HUDEP-2 (cell line): ENCODE measurements at regions not wholly inside any gene's neighbourhood (a gene's known extent, or its start where the extent isn't known, plus 50 kb on each side); places are given as distances from the start of the nearest gene placed in this dataset.
"Not testable (repeated sequence)": the region's sequence is repeated elsewhere in the genome, so short reads cannot be mapped to it uniquely, and the experiment has no call there.

ENCODE experiments used
- DNase-seq, 76 experiments: peaks; one replicate each; lab custom pipeline; 2025; ENCODE audit not compliant: unreplicated experiment in 76 of 76; lab: John Stamatoyannopoulos, UW

DNA sequence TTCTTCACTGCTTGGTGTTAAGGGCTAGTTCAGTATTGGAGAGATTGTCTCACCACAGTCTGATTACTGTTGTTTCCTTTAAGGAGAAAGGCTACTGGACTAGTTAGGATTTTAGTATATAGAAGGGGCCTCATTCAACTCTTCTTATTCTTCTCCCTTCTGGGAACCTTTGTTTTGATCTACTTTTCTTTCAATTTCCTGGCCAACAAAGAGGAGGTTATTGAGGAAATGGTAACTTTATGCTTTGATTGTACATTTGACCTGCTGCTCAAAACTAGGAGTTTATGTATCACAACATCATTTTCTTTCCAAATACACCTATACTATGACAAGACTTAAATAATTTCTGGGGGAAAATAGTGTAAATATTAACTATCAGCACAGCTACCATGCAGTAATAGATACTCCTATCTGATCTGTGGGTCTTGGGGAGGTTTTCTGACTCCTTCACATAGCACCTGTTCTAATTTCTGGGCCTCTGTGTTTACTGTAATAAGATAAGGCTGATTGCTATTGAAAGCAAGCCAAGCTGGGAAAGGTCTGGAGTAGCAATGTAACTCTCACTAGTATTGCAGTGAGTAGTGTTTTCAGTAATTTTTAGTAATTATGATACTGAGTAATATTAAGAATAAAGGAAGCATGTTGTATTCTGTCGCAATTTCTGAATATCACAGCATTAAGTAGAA lies 395.3 kb downstream of the NUP35 start:
- no peak for DNase-seq

DNA sequence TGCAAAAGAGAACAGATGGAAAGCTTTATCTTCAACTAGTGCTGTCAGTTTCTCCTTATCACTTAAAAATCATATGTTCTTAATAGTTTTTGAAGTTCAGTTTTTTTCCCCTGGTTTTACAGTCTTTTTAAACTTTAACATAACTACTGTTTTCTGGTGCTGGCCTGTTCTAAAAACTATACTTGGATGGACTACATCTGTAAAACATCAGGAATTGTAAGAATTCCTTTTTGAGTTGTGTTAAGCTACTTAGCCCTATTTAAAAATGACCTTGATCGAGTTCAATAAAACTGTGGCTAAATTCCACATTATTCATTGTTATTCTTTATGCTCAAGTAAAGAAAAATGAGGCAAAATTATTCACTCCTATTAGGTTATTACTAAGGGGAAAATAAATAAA lies 397.7 kb downstream of the NUP35 start:
- no peak for DNase-seq

DNA sequence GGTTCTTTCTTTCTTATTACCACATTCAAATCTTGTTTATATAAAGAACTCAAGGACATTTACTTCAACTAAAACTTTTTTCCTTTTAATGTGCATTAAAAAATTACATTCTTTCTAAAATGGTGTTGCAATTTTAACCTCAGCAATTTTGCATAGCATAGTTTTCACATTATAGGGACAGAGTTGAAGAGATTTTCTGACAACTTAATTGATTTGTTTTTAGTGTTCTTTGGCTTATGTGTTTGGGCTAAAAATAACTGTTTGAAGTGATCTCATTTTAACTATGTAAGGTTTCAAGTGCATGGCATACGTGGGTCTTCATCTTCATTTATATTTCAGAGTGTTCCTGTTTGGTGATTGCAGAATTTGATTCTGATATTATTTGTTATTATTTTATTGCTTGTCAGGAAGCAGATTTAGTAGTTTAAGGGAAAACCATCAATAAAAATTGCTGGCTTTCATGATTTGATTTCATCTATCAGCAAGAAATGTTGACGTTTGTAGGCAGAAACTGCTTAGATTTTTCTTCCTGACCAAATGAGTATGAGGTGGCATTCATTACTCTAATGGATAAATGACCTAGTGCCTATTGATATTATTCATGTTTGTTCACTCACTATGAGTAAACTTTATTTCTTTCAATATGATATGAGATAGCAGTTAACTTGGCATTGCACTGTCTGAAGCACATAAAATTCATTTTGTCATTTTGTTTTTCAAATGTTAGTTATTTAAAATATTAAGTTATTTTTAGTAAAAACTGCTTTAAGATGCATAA lies 398.4 kb downstream of the NUP35 start:
- DNase-seq, result no peak

DNA sequence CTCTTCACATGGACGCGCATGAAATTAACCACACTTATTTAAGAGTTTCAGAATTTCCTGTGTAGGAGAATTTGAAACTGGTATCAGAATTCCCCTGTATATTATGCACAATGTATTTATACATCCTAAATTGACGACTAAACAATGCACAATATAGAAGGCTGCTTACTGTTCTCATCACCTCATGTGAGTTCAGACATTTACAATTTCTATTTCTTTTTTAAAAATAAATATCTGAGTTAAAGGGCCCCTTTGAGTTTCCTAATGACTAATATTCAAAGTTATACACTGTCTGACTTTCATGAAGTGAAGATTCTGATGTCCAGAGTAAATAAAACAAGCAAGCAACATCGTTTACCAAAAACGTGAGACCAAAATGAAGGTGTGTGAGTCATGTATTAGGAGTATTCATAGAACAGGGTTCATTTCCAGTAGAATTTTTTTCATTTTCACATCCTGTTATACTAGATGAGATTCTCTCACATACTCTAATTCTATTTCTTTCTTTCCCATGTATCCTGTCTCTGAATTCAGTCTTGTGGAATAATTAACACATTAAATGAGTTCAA lies 406.2 kb downstream of the NUP35 start:
- no peak for DNase-seq

DNA sequence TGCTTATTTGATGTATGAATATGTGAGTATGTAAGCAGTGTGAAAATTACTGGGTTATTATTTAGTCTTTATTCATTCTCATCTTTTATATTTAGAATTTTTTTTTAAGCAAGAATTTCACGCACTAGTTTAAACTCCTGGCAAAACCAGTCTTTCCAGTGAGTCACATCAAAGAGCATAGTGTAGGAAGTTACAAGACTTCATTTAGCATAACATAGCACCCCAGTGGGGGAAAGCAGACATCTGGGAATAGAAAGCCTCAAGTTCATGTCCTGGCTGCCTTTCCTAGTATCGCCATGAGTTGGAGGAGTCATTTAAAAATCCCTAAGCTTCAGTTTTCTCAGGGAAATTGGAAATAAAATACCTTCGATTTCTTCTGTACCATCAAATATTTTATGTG lies 408.3 kb downstream of the NUP35 start:
- DNase-seq, result no peak

DNA sequence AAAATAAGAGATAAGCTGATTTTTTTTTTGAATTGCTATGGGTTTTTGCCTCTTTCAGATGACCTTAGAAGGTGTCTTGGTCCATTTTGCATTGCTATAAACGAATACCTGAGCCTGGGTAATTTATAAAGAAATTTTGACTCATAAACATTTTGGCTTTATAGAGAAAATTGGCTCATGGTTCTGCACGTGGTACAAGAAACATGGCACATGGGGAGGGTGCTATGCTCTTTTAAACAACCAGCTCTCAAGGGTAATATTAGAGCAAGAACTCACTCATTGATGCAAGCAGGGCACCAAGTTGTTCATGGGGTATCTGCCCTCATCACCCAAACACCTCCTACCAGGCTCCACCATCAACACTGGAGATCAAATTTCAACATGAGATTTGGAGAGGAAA lies 408.8 kb downstream of the NUP35 start:
- DNase-seq, result no peak

DNA sequence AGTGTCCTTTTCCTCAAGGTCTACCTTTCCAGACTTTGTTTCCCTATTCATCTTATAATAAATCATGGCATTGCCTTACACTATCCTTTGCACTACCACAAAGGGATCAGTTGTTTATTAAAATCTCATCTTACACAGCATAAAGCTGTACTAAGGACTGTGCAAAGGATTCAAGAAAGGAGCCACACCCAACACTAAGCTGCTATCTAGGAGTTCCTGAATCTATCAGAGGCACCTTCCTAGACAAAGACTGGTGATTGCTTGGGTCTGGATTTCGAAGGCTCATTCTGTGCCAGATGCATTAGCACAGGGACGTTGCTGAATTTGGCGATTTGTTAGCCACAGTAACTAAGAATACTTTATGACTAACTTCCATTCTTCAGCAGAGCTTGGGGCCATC lies 412.0 kb downstream of the NUP35 start:
- no peak for DNase-seq

DNA sequence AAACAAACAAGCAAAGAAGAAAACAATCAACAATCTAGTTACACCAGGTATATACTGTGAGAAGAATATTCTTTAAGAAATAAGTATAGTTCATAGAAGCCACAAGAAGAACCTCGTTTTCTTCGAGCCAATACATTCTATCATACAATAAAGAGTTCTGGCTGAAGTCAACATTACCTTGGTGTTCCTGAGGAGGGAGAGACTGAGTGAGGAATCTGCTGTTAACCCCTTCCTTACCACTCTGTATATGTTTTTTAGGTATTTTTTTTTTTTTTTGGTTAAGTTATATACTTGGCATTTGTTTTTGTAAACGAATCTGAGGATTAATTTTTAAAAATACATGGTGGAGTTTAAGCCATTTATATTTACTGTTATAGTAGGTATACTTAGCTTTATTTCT lies 412.5 kb downstream of the NUP35 start:
- no peak for DNase-seq

DNA sequence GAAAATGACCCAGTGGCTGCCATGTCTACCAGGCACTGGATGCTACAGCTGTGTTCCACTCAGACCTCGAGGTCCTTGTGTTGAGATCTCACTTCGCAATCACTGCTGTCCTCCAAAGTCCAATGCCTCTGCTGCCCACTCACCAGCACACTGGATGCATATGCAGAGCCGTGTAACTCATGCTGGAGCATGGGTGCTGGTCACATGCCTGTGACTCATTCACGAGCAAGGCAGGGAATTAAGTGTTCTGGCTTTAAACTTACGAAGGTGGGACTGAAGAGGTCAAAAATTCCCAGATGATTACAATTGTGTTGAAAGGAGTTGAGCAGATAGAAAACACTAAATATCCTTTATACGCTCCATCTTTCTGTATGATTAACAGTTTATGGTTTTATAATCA lies 417.5 kb downstream of the NUP35 start:
- no peak for DNase-seq

DNA sequence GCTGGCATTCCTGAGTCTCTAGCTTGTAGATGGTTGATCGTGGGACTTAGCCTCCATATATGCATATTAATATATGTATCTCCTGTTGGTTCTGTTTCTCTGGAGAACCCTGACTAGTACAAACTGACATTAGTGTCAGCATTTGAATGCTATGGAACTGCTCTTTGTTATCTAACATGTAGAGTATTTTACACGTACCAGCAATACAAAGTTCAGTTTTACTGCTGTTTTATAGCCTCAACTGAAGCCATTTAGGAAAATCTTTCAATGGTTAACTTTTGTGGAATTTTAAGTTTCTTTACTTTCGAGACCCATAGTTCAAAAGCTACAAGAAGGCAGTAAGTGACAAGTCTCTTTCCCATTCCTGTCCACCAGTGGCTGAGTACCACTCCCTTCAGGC lies 418.4 kb downstream of the NUP35 start:
- no peak for DNase-seq

DNA sequence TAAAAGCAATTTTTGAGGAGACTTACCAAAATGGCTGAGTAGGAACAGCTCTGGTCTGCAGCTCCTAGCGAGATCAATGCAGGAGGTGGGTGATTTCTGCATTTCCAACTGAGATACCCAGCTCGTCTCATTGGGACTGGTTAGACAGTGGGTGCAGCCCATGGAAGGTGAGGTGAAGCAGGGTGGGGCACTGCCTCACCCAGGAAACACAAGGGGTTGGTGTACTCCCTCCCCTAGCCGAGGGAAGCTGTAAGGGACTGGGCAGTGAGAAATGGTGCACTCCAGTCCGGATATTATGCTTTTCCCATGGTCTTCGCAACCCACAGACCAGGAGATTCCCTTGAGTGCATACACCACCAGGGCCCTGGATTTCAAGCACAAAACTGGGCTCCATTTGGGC lies 419.0 kb downstream of the NUP35 start:
- no peak for DNase-seq

DNA sequence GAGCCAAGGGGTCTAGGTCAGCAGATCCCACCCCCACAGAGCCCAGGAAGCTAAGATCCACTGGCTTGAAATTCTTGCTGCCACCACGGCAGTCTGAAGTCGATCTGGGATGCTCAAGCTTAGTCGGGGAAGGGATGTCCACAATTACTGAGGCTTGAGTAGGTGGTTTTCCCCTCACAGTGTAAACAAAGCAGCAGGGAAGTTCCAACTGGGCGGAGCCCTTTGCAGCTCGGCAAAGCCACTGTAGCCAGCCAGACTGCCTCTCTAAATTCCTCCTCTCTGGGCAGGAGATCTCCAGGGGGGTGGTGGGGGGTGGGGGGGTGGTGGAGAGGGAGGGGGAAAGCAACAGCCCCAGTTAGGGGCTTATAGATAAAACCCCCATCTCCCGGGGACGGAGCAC lies 419.5 kb downstream of the NUP35 start:
- no peak for DNase-seq

DNA sequence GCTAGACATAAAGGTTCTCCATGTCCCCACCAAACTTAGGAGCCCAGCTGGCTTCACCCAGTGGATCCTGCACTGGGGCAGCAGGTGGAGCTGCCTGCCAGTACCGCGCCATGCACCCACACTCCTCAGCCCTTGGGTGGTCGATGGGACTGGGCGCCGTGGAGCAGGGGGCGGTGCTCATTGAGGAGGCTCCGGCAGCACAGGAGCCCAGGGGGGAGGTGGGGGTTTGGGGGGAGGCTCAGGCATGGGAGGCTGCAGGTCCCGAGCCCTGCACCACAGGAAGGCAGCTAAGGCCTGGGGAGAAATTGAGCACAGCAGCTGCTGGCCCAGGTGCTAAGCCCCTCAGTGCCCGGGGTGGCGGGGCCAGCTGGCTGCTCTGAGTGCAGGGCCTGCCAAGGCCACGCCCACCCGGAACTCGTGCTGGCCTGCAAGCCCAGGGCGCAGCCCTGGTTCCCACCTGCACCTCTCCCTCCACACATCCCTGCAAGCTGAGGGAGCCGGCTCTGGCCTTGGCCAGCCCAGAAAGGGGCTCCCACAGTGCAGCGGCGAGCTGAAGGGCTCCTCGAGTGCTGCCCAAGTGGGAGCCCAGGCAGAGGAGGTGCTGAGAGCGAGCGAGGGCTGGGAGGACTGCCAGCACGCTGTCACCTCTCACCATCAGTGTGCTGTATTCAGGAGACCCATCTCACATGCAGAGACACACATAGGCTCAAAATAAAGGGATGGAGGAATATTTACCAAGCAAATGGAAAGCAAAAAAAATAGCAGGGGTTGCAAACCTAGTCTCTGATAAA lies 422.5 kb downstream of the NUP35 start:
- not testable (repeated sequence) for DNase-seq

DNA sequence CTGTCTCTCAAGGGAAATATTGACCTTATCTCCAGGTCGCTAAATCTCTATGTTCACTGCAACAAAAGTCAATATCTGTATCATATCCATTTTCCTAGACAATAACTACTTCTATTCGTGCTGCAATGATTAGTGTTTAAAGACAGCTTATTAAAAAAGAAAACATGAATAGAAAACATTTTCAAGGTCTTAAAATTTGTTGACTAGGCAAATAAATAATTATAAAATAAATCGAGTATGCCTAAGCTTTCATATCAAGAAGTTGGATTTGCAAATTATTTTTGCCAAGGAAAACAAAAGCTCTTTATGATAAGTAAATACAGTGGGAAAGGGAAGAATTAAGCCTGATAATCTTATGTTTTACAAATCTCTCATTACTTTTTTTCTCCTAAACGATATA lies 428.5 kb downstream of the NUP35 start:
- no peak for DNase-seq

DNA sequence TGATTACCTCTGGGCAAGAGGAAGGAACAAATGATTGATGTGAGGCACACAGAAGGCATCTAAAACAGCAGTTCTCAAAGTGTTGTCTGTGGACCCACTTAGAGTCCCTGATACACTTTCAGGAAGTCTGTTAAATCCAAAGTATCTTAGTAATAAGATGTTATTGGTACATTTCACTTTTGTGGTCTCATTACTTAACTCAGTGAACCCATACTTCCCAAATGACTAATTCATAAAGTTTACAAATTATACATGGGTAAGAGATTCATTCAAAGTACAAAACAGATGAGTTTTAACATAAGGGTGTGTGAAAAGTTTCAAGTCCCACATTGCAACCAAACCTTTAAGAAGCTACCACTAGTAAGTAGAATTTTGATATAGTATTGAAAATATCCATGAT lies 440.5 kb downstream of the NUP35 start:
- no peak for DNase-seq

DNA sequence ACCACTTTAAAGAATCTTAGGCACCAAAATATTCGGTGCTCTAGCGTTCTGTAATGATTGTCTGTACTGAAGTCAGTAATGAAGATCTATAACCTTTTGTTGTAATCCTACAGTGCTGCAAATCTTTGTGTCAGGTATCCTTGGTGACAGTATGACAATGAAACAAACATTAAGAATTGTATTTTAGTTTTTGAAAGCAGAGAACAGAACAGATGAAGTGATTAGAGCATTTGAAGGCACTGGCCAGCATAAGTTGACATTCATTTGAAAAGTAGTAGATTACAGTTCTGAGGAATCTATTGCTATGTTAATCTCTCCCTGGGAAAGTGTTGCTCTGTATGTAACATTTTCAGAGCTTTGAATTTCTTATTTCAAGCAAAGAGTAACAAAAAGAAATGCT lies 451.2 kb downstream of the NUP35 start:
- no peak for DNase-seq

DNA sequence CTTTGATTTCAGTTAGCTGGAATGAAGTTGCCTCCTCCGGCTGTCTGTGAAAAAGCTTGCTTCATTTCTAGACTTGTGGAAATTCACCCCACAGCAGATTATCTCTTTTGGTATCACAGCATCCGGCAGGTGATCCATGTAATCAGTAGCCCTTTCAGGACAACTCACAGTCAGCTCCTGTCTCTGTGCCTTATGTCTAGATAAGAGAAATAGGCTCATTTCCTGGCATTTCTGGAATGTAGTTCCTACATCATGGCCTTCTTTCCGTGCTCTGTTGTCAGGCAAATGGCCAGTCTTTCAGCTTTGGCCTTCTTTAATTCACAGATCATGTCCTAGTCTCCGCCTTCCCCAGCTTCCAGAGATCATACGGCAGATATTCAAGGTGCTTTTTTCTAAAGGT lies 455.4 kb downstream of the NUP35 start:
- no peak for DNase-seq

DNA sequence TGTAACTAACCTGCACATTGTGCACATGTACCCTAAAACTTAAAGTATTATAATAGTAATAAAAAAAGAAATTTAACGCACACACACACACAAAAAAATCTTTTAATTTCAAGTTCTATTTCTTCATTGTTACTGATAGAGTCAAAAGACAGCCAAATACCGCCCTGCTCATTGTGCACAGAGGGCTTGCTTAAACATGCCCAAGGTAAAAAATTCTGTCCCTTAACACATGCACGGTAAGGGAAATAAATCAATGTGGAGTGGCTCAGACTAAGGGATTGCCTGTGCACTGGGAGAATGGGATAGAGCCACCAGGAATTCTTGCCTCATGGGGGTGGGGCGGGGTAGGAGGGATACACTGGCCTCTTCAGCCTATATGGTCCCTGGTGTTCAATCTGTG lies 468.0 kb downstream of the NUP35 start:
- DNase-seq, result no peak

DNA sequence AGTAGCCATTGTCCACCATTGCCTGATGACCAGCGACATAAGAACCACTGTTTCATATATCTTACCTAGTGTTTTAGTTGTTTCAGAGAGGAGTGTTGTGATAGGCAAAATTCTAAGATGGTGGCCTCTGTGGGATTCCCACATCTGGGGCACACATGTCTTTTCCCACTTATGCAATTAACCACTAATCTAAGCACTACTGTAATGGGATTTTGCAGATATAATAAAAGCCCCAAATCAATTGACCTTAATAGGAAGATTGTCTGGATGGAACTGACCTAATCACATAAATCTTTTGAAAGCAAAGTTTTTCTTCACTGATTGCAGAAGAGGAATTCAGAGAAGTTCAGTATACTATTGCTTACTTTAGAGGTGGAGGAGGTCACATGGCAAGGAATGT lies 469.9 kb downstream of the NUP35 start:
- no peak for DNase-seq

DNA sequence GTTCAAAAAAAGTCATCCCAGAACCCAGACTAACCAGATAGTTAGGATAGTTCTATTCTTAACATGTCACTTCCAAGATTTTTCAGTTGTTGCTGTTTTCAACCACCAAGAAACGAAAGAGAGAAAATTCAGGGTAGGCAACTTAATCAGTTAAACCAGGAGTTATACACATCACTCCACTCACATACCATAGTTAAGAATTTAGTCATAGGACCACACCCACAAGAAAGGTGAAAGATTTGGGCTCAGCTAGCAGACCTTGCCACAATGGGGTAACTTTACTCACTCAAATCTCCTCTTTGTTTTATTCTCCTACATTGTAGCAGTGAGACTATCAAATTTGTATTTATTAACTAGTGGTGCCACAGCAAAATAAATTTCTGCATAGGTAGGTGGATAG lies 473.6 kb downstream of the NUP35 start:
- DNase-seq, result no peak

DNA sequence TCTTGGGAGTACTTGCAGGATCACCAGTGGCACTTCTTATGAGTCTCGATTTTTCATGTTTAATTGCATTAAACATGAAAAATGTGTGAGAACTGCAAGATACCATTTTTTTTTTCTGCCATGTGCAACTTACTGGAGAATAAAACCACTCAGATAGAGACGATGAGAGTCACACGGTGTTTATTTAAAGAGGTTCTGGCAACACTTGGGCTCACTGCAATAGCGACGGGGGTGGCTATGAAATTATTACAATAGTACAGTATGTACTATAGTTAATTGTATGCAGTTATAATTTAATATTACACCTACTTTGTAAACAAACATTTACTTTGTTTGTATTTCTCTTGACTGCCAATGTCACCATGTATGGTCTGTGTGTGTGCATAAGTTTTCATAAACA lies 479.8 kb downstream of the NUP35 start:
- no peak for DNase-seq
